GM23338 (cell line): ENCODE measurements at regions not wholly inside any gene's neighbourhood (a gene's known extent, or its start where the extent isn't known, plus 50 kb on each side); places are given as distances from the start of the nearest gene placed in this dataset.

Experiments used
- CREB1 ChIP-seq: fragments of 250-450 bp; sonication (Bioruptor Pico); IDR thresholded peaks from 2 replicates; pipeline ENCODE4 v1.5.0; 2020; ENCODE audit warnings: low read depth, mild to moderate bottlenecking, moderate library complexity
- EZH2 ChIP-seq: fragments of 200-600 bp; sonication (generic); IDR thresholded peaks from one replicate; pipeline ENCODE4 v1.8.0; 2017; ENCODE audit warnings: antibody characterized with exemption, mild to moderate bottlenecking, low read depth; ENCODE audit not compliant: unreplicated experiment
- EZH2phosphoT487 ChIP-seq: fragments of 200-600 bp; sonication (generic); IDR thresholded peaks from one replicate; pipeline ENCODE4 v1.8.1; 2018; ENCODE audit warnings: antibody characterized with exemption; ENCODE audit not compliant: unreplicated experiment
- JUNB ChIP-seq: IDR thresholded peaks from one replicate; pipeline ENCODE4 v1.6.1; 2016; ENCODE audit warnings: antibody characterized with exemption; ENCODE audit not compliant: unreplicated experiment
- NANOG ChIP-seq: IDR thresholded peaks from 2 replicates; pipeline ENCODE4 v1.6.1; 2016; ENCODE audit warnings: antibody characterized with exemption, borderline replicate concordance
- POLR2AphosphoS5 ChIP-seq: IDR thresholded peaks from 2 replicates; pipeline ENCODE4 v1.6.1; 2016; ENCODE audit warnings: antibody characterized with exemption, low read depth
- TF ChIP-seq, protein P1 (sequence below), 2 experiments: fragments of 200-600 bp in 1 of 2; sonication (generic) in 1 of 2; conservative IDR thresholded peaks; 2 replicates each; pipeline versions ENCODE4 v1.5.1 to v1.6.1; 2016 to 2017; ENCODE audit warnings: antibody characterized with exemption in 2 of 2, low read depth in 2 of 2, mild to moderate bottlenecking in 2 of 2, moderate library complexity in 1 of 2
- TF ChIP-seq, protein P2 (sequence below): IDR thresholded peaks from one replicate; pipeline ENCODE4 v1.6.1; 2018; ENCODE audit warnings: antibody characterized with exemption; ENCODE audit not compliant: unreplicated experiment

GRCh38 chr1:17890815-17891191, 135.7 kb downstream of the ACTL8 start:
- TF ChIP-seq, protein P1, sequence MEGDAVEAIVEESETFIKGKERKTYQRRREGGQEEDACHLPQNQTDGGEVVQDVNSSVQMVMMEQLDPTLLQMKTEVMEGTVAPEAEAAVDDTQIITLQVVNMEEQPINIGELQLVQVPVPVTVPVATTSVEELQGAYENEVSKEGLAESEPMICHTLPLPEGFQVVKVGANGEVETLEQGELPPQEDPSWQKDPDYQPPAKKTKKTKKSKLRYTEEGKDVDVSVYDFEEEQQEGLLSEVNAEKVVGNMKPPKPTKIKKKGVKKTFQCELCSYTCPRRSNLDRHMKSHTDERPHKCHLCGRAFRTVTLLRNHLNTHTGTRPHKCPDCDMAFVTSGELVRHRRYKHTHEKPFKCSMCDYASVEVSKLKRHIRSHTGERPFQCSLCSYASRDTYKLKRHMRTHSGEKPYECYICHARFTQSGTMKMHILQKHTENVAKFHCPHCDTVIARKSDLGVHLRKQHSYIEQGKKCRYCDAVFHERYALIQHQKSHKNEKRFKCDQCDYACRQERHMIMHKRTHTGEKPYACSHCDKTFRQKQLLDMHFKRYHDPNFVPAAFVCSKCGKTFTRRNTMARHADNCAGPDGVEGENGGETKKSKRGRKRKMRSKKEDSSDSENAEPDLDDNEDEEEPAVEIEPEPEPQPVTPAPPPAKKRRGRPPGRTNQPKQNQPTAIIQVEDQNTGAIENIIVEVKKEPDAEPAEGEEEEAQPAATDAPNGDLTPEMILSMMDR (conservative IDR thresholded peaks at IDR 0.05; ENCODE audit: low read depth in 2 of 2) = no peak
- TF ChIP-seq EZH2 = no peak
- TF ChIP-seq POLR2AphosphoS5 = no peak
- TF ChIP-seq, protein P2, sequence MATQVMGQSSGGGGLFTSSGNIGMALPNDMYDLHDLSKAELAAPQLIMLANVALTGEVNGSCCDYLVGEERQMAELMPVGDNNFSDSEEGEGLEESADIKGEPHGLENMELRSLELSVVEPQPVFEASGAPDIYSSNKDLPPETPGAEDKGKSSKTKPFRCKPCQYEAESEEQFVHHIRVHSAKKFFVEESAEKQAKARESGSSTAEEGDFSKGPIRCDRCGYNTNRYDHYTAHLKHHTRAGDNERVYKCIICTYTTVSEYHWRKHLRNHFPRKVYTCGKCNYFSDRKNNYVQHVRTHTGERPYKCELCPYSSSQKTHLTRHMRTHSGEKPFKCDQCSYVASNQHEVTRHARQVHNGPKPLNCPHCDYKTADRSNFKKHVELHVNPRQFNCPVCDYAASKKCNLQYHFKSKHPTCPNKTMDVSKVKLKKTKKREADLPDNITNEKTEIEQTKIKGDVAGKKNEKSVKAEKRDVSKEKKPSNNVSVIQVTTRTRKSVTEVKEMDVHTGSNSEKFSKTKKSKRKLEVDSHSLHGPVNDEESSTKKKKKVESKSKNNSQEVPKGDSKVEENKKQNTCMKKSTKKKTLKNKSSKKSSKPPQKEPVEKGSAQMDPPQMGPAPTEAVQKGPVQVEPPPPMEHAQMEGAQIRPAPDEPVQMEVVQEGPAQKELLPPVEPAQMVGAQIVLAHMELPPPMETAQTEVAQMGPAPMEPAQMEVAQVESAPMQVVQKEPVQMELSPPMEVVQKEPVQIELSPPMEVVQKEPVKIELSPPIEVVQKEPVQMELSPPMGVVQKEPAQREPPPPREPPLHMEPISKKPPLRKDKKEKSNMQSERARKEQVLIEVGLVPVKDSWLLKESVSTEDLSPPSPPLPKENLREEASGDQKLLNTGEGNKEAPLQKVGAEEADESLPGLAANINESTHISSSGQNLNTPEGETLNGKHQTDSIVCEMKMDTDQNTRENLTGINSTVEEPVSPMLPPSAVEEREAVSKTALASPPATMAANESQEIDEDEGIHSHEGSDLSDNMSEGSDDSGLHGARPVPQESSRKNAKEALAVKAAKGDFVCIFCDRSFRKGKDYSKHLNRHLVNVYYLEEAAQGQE = no peak
- no peak for TF ChIP-seq CREB1 (CRISPR knock-in tag)
- TF ChIP-seq EZH2phosphoT487 = no peak
- TF ChIP-seq NANOG = no peak
- no peak for TF ChIP-seq JUNB
